ENCODE measurements at regions not wholly inside any gene's neighbourhood (a gene's known extent, or its start where the extent isn't known, plus 50 kb on each side); places are given as distances from the start of the nearest gene placed in this dataset.
"Not testable (repeated sequence)": the region's sequence is repeated elsewhere in the genome, so short reads cannot be mapped to it uniquely, and the experiment has no call there.

DNA sequence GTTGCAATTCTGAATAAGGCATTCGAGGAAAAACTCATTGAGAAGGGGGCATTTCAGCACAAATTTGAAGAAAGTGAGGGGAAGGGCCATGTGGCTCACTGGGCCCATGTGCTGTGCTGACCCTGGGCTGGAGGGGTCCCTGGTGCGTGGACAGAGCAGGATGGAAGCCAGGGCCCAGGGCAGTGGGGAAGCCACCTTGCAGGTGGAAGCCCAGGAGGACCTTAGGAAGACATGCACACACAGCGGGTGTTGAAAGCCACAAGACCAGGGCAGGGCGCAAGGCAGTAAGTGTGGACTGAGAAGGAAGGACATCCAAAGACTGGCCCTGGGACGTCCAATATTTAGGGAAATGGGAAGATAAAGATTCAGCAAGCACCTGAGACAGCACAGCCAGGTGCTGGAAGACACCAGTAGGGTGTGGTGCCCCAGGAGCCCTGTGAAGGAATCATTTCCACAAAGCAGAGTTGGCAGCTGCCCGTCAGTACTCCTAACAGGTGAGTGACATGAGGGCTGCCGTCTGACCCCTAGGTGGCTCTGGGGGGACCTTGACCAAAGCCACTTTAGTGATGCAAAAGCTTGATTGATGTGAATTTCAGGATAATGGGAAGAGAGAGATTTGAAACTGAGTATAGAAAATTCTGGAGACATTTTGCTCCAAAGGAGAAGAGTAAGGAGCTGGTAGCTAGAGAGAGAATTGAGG is 254.4 kb upstream of the EXOC2 start:
- Histone ChIP-seq H3K4me1 (ENCODE audit: control insufficient read depth in 1 of 2, insufficient read depth in 2 of 2, low read length in 2 of 2) (no peaks in the 10 kb centered on the region), H3K9me3 (ENCODE audit: control insufficient read depth, low read length) (peaks cover 2% of the 10 kb centered on the region), H3K36me3 (ENCODE audit: control insufficient read depth in 1 of 2, insufficient read depth in 2 of 2, low read length in 1 of 2) (no peaks in the 10 kb centered on the region), H3K27ac (ENCODE audit: low read depth in 1 of 2, low read length in 2 of 2) (no peak overlapping the region), H3K4me3 (ENCODE audit: low read length in 2 of 2) (no peak overlapping the region), H3K27me3 (ENCODE audit: control insufficient read depth in 1 of 2, insufficient read depth in 2 of 2, low read length in 1 of 2) (no peaks in the 10 kb centered on the region)
- 80 to 82% methylated on average over 7 of the region's 7 CpGs for WGBS, 2 donors
- ATAC-seq (ENCODE audit: low FRiP score), result no peak
- DNase-seq, result no peak
- intact Hi-C loops (cut with DNase I), result no loop called here

DNA sequence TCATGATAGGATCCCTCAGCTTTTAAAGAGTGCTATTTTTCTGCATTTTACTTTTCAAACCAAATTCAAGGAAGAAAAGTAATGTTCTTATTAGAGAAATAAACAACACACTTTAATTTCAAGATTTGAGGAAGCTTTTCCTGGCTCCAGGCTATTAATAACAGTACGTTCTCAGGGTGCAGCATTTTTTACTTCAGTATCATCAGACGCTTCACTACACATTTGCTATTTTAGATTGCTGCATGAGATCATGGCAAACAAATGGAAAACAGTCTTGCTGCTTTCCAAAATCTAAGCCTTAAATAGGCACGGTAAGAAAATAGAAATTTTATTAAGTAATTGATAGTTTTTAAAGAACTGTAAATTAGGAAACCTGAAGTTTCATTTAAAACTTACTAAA is 253.6 kb upstream of the EXOC2 start:
- DNase-seq (no peak), ATAC-seq (ENCODE audit: low FRiP score) (no peak)
- Histone ChIP-seq H3K27me3 (ENCODE audit: control insufficient read depth in 1 of 2, insufficient read depth in 2 of 2, low read length in 1 of 2) (no peaks in the 10 kb centered on the region), H3K36me3 (ENCODE audit: control insufficient read depth in 1 of 2, insufficient read depth in 2 of 2, low read length in 1 of 2) (no peaks in the 10 kb centered on the region), H3K27ac (ENCODE audit: low read depth in 1 of 2, low read length in 2 of 2) (no peak overlapping the region), H3K4me3 (ENCODE audit: low read length in 2 of 2) (no peak overlapping the region), H3K9me3 (ENCODE audit: control insufficient read depth, low read length) (peaks cover 2% of the 10 kb centered on the region), H3K4me1 (ENCODE audit: control insufficient read depth in 1 of 2, insufficient read depth in 2 of 2, low read length in 2 of 2) (no peaks in the 10 kb centered on the region)
- intact Hi-C loops (cut with DNase I), result no loop called here
- 11 to 13% methylated on average over 3 of the region's 3 CpGs for WGBS, 2 donors

DNA sequence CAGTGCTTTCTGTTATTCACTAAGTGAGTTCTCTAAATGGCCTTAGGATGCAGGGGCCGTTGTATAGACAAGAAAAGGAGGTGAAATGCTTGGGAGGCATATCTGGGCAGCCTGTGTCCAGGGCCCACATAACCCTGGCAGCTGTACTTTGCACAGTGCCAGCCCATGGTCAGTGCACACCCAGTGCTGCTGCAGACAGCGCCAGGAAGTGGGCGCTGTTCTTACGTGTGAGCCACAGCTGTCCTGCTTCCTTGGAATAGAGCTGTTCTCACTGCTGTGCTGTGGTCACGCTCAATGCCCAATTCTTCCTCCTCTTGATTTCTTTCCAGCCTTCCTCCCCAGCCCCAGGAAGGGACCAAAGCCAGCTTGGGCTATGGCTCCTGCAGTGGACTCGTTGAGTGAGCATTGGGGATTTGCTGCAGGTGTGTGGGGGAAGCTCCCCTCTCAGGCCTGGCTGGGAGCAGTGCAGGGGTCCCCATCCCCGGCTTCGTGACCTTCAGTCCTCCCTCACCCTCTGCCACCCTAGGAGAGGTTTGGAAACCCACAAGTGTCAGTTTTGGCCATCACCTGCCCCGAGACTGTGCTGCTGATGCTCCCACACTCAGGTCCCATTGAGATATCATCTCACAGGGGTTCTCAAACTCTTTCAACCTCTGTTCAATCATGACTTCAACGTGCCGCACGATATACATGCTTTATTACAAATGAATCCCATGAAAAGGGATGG is 246.8 kb upstream of the EXOC2 start:
- no peaks in the 10 kb centered on the region for H3K36me3 ChIP-seq (ENCODE audit: control insufficient read depth in 1 of 2, insufficient read depth in 2 of 2, low read length in 1 of 2)
- H3K4me1 ChIP-seq (ENCODE audit: control insufficient read depth in 1 of 2, insufficient read depth in 2 of 2, low read length in 2 of 2), result no peaks in the 10 kb centered on the region
- no peak overlapping the region for H3K4me3 ChIP-seq (ENCODE audit: low read length in 2 of 2)
- 83 to 85% methylated on average over 12 of the region's 12 CpGs for WGBS, 2 donors
- ATAC-seq (ENCODE audit: low FRiP score) (no peak), DNase-seq (no peak)
- H3K27me3 ChIP-seq (ENCODE audit: control insufficient read depth in 1 of 2, insufficient read depth in 2 of 2, low read length in 1 of 2), result no peaks in the 10 kb centered on the region
- peaks cover 2% of the 10 kb centered on the region for H3K9me3 ChIP-seq (ENCODE audit: control insufficient read depth, low read length)
- H3K27ac ChIP-seq (ENCODE audit: low read depth in 1 of 2, low read length in 2 of 2), result no peak overlapping the region
- intact Hi-C loops (cut with DNase I), result no loop called here

DNA sequence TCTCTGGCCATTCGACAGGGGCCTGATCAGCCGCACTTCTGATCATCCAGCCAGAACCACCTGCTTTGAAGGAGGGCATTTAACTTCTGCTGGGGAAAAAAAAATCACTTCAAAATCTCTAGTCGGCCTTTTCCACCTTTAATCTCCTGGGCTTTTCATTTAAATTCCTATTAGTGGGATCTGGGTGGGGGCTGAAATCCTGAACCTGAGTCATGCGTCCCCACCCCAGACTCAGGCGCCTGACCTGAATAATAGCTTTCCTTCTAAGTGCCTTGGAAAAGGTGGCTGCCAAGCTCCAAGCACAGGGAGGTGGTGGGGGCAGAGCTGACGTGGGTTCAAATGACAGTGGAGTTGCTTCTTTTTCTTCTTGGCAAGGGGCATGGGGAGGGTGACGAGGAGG is 246.0 kb upstream of the EXOC2 start:
- no peaks in the 10 kb centered on the region for H3K36me3 ChIP-seq (ENCODE audit: control insufficient read depth in 1 of 2, insufficient read depth in 2 of 2, low read length in 1 of 2)
- H3K4me3 ChIP-seq (ENCODE audit: low read length in 2 of 2), result no peak overlapping the region
- no peaks in the 10 kb centered on the region for H3K27me3 ChIP-seq (ENCODE audit: control insufficient read depth in 1 of 2, insufficient read depth in 2 of 2, low read length in 1 of 2)
- H3K27ac ChIP-seq (ENCODE audit: low read depth in 1 of 2, low read length in 2 of 2), result no peak overlapping the region
- WGBS, 2 donors, result 69 to 72% methylated on average over 7 of the region's 7 CpGs
- H3K4me1 ChIP-seq (ENCODE audit: control insufficient read depth in 1 of 2, insufficient read depth in 2 of 2, low read length in 2 of 2), result no peaks in the 10 kb centered on the region
- intact Hi-C loops (cut with DNase I), result no loop called here
- no peaks in the 10 kb centered on the region for H3K9me3 ChIP-seq (ENCODE audit: control insufficient read depth, low read length)
- no peak for ATAC-seq (ENCODE audit: low FRiP score)
- no peak for DNase-seq

DNA sequence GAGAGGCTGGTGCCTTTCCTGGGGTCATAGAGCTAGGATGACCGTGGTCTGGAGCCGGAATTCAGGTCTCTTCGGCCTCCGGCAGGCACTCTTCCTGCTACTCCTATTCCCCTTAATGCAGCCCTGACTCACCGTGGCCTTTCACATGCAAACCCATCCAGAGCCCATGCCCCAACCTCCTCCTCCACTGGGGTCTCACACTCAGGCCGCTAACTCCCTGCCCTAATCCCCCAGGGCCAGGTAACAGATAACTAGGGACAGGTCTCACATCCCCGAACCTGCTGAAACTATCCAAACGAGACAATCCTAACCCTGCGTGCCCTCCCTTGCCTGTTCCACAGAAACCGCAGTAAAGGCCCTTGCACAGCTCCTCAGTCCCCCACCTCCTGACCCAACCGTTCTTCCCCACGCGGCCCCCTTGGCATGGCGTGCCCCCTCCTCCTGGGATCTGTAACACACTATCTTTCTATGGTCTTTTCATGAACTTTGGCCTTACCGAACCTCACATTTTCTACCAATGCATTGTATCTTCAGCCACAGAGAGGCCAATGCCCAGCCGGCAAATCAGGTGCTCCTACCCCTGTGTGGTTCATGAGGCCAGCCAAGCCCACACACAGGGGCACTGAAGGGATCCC is 245.4 kb upstream of the EXOC2 start:
- Histone ChIP-seq H3K27ac (ENCODE audit: low read depth in 1 of 2, low read length in 2 of 2) (no peak overlapping the region), H3K36me3 (ENCODE audit: control insufficient read depth in 1 of 2, insufficient read depth in 2 of 2, low read length in 1 of 2) (no peaks in the 10 kb centered on the region), H3K4me3 (ENCODE audit: low read length in 2 of 2) (no peak overlapping the region), H3K9me3 (ENCODE audit: control insufficient read depth, low read length) (no peaks in the 10 kb centered on the region), H3K27me3 (ENCODE audit: control insufficient read depth in 1 of 2, insufficient read depth in 2 of 2, low read length in 1 of 2) (no peaks in the 10 kb centered on the region), H3K4me1 (ENCODE audit: control insufficient read depth in 1 of 2, insufficient read depth in 2 of 2, low read length in 2 of 2) (no peaks in the 10 kb centered on the region)
- no peak for ATAC-seq (ENCODE audit: low FRiP score)
- intact Hi-C loops (cut with DNase I), result no loop called here
- DNase-seq, result no peak
- WGBS, 2 donors, result 79 to 83% methylated on average over 16 of the region's 16 CpGs

DNA sequence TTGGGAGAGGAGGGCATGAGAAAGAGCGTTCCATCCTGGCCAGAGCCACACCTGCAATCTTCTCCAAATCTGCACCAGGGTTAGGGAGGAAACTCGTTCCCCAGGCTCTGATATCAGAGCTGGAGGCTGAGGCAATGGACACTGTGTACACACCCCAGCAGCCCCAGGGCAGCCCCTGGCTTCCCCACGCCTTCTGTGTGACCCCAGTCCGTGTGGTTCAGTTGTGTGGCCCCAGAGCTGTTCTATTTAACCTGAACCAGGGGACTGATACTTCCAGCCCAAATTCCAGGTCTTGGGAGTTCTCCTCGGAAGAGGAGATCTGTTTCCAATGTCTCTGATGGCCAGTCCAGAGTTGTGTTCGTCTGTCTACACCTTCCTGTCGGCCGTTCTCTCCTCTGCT is 242.6 kb upstream of the EXOC2 start:
- H3K9me3 ChIP-seq (ENCODE audit: control insufficient read depth, low read length), result no peaks in the 10 kb centered on the region
- ATAC-seq (ENCODE audit: low FRiP score) (no peak), DNase-seq (no peak)
- no peak overlapping the region for H3K4me3 ChIP-seq (ENCODE audit: low read length in 2 of 2)
- no peaks in the 10 kb centered on the region for H3K4me1 ChIP-seq (ENCODE audit: control insufficient read depth in 1 of 2, insufficient read depth in 2 of 2, low read length in 2 of 2)
- H3K27me3 ChIP-seq (ENCODE audit: control insufficient read depth in 1 of 2, insufficient read depth in 2 of 2, low read length in 1 of 2), result no peaks in the 10 kb centered on the region
- intact Hi-C loops (cut with DNase I), result no loop called here
- WGBS, 2 donors, result 63 to 71% methylated on average over 8 of the region's 8 CpGs
- no peak overlapping the region for H3K27ac ChIP-seq (ENCODE audit: low read depth in 1 of 2, low read length in 2 of 2)
- no peaks in the 10 kb centered on the region for H3K36me3 ChIP-seq (ENCODE audit: control insufficient read depth in 1 of 2, insufficient read depth in 2 of 2, low read length in 1 of 2)

DNA sequence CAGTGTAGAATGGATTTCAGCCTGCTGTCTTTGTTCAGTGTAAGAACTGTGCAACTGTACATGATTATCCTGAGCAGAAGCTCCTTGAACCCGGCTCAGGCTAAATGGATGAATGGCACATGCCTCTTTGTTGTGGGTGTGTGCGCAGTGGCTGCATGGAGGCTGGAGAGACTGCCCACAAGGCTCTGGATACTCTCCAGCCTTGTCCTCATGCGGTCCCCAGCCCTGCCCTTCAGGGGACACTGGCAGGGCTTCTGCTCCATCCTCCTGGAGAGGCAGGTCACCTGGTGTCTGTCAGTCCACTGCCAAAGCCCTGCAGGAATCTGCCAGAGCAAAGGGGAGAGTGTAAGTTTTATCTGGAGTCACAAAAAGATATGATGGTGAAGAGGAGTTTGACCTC is 241.7 kb upstream of the EXOC2 start:
- ATAC-seq (ENCODE audit: low FRiP score), result no peak
- no peak for DNase-seq
- no peaks in the 10 kb centered on the region for H3K9me3 ChIP-seq (ENCODE audit: control insufficient read depth, low read length)
- no peak overlapping the region for H3K27ac ChIP-seq (ENCODE audit: low read depth in 1 of 2, low read length in 2 of 2)
- intact Hi-C loops (cut with DNase I), result no loop called here
- 80 to 84% methylated on average over 3 of the region's 3 CpGs for WGBS, 2 donors
- no peak overlapping the region for H3K4me3 ChIP-seq (ENCODE audit: low read length in 2 of 2)
- H3K27me3 ChIP-seq (ENCODE audit: control insufficient read depth in 1 of 2, insufficient read depth in 2 of 2, low read length in 1 of 2), result no peaks in the 10 kb centered on the region
- H3K36me3 ChIP-seq (ENCODE audit: control insufficient read depth in 1 of 2, insufficient read depth in 2 of 2, low read length in 1 of 2), result no peaks in the 10 kb centered on the region
- H3K4me1 ChIP-seq (ENCODE audit: control insufficient read depth in 1 of 2, insufficient read depth in 2 of 2, low read length in 2 of 2), result no peaks in the 10 kb centered on the region

DNA sequence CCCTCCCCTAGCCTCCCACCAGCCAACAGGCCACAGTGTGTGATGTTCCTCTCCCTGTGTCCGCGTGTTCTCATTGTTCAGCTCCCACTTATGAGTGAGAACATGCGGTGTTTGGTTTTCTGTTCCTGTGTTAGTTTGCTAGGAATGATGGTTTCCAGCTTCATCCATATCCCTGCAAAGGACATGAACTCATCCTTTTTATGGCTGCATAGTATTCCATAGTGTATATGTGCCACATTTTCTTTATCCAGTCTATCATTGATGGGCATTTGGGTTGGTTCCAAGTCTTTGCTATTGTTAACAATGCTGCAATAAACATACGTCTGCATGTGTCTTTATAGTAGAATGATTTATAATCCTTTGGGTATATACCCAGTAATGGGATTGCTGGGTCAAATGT is 239.0 kb upstream of the EXOC2 start:
- H3K27ac ChIP-seq (ENCODE audit: low read depth in 1 of 2, low read length in 2 of 2); H3K4me1 ChIP-seq (ENCODE audit: control insufficient read depth in 1 of 2, insufficient read depth in 2 of 2, low read length in 2 of 2); H3K9me3 ChIP-seq (ENCODE audit: control insufficient read depth, low read length); ATAC-seq (ENCODE audit: low FRiP score); H3K36me3 ChIP-seq (ENCODE audit: control insufficient read depth in 1 of 2, insufficient read depth in 2 of 2, low read length in 1 of 2); H3K4me3 ChIP-seq (ENCODE audit: low read length in 2 of 2); intact Hi-C loops (cut with DNase I); H3K27me3 ChIP-seq (ENCODE audit: control insufficient read depth in 1 of 2, insufficient read depth in 2 of 2, low read length in 1 of 2); DNase-seq: not testable (repeated sequence)
- WGBS, 2 donors, result 84 to 85% methylated on average over 4 of the region's 4 CpGs

DNA sequence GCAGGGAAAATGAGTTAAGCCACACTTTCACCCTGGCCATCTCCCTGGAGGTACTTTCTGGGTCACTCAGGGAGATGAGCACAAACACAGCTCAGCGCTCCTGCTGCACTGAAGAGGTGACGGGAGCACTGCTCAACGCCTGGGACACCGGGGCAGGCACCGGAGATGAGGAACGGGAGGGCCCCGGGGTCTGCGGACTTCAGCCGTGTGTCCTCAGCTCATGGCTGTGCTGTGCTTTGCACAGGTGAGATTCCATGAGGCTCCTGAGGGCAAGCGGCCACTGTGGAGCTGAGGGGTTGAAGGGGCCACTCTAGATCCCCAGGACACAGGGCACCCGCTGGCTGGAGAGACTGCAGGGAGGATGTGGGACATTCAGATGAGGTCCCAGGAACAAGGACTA is 234.2 kb upstream of the EXOC2 start:
- no peaks in the 10 kb centered on the region for H3K4me1 ChIP-seq (ENCODE audit: control insufficient read depth in 1 of 2, insufficient read depth in 2 of 2, low read length in 2 of 2)
- DNase-seq (no peak), ATAC-seq (ENCODE audit: low FRiP score) (no peak)
- no peak overlapping the region for H3K4me3 ChIP-seq (ENCODE audit: low read length in 2 of 2)
- WGBS, 2 donors, result 88 to 91% methylated on average over 11 of the region's 11 CpGs
- peaks cover 3% of the 10 kb centered on the region for H3K9me3 ChIP-seq (ENCODE audit: control insufficient read depth, low read length)
- H3K36me3 ChIP-seq (ENCODE audit: control insufficient read depth in 1 of 2, insufficient read depth in 2 of 2, low read length in 1 of 2), result no peaks in the 10 kb centered on the region
- peaks cover 0 to 1% of the 10 kb centered on the region in 2 donors for H3K27me3 ChIP-seq (ENCODE audit: control insufficient read depth in 1 of 2, insufficient read depth in 2 of 2, low read length in 1 of 2)
- intact Hi-C loops (cut with DNase I), result no loop called here
- H3K27ac ChIP-seq (ENCODE audit: low read depth in 1 of 2, low read length in 2 of 2), result no peak overlapping the region

Data from aorta (tissue), 5 donors.